HepG2 (cell line): ENCODE measurements at regions not wholly inside any gene's neighbourhood (a gene's known extent, or its start where the extent isn't known, plus 50 kb on each side); places are given as distances from the start of the nearest gene placed in this dataset.

Source experiments
- ARNT2 ChIP-seq: sonication (generic); formaldehyde crosslinking; IDR thresholded peaks from 2 replicates; pipeline ENCODE4 v1.8.0; 2022; ENCODE audit warnings: mild to moderate bottlenecking, low read depth, missing genetic modification reagents, moderate library complexity
- CEBPB ChIP-seq: IDR thresholded peaks from 2 replicates; pipeline ENCODE4 v1.6.1; 2011; ENCODE audit warnings: low read depth, low read length, improper control_type of control experiment, borderline replicate concordance
- HNRNPH1 ChIP-seq: fragments of 200-400 bp; formaldehyde crosslinking; optimal IDR thresholded peaks from 2 replicates; pipeline ENCODE3; 2017; ENCODE audit warnings: mild to moderate bottlenecking, low read depth, low read length
- MAZ ChIP-seq, 2 experiments: sonication (generic) in 1 of 2; formaldehyde crosslinking in 1 of 2; IDR thresholded peaks; 2 replicates each; pipeline versions ENCODE4 v1.5.0 to v1.6.1; 2012 to 2020; ENCODE audit warnings: low read depth in 2 of 2, mild to moderate bottlenecking in 2 of 2, borderline replicate concordance in 1 of 2, improper control_type of control experiment in 1 of 2, low read length in 1 of 2, missing genetic modification reagents in 1 of 2, moderate library complexity in 1 of 2
- NCOA1 ChIP-seq: sonication (generic); formaldehyde crosslinking; IDR thresholded peaks from 2 replicates; pipeline ENCODE4 v1.9.0; 2021; ENCODE audit warnings: missing genetic modification reagents
- PAXIP1 ChIP-seq: sonication (generic); formaldehyde crosslinking; conservative IDR thresholded peaks from 2 replicates; pipeline ENCODE4 v1.4.0; 2020; ENCODE audit warnings: mild to moderate bottlenecking, missing genetic modification reagents, moderate library complexity
- TBX2 ChIP-seq: sonication (generic); formaldehyde crosslinking; IDR thresholded peaks from 2 replicates; pipeline ENCODE4 v1.5.0; 2020; ENCODE audit warnings: missing genetic modification reagents, mild to moderate bottlenecking, borderline replicate concordance
- TCF7L2 ChIP-seq: IDR thresholded peaks from 2 replicates; pipeline ENCODE4 v1.6.1; 2011; ENCODE audit warnings: mild to moderate bottlenecking, low read depth, low read length, moderate library complexity
- ZBTB44 ChIP-seq: sonication (generic); formaldehyde crosslinking; IDR thresholded peaks from 2 replicates; pipeline ENCODE4 v1.4.0; 2020; ENCODE audit warnings: missing genetic modification reagents
- ZNF142 ChIP-seq: sonication (generic); formaldehyde crosslinking; IDR thresholded peaks from 2 replicates; pipeline ENCODE4 v1.4.0; 2020; ENCODE audit warnings: missing genetic modification reagents
- ZNF263 ChIP-seq: sonication (generic); formaldehyde crosslinking; IDR thresholded peaks from 2 replicates; pipeline ENCODE4 v1.4.0; 2020; ENCODE audit warnings: missing genetic modification reagents
- ZNF460 ChIP-seq: sonication (generic); formaldehyde crosslinking; IDR thresholded peaks from 2 replicates; pipeline ENCODE4 v1.5.1; 2020; ENCODE audit warnings: missing genetic modification reagents, mild to moderate bottlenecking, borderline replicate concordance
- ZNF567 ChIP-seq: sonication (generic); formaldehyde crosslinking; IDR thresholded peaks from 2 replicates; pipeline ENCODE4 v1.8.1; 2023; ENCODE audit warnings: mild to moderate bottlenecking, missing genetic modification reagents, borderline replicate concordance
- ZNF619 ChIP-seq: sonication (generic); formaldehyde crosslinking; IDR thresholded peaks from 2 replicates; pipeline ENCODE4 v1.4.0; 2020; ENCODE audit warnings: mild to moderate bottlenecking, missing genetic modification reagents
- ZNF768 ChIP-seq: sonication (generic); formaldehyde crosslinking; IDR thresholded peaks from 2 replicates; pipeline ENCODE4 v1.4.0; 2020; ENCODE audit warnings: missing genetic modification reagents
- ZNF784 ChIP-seq: sonication (generic); formaldehyde crosslinking; IDR thresholded peaks from 2 replicates; pipeline ENCODE4 v1.5.1; 2020; ENCODE audit warnings: missing genetic modification reagents, mild to moderate bottlenecking, borderline replicate concordance
- ZNF883 ChIP-seq: sonication (generic); formaldehyde crosslinking; IDR thresholded peaks from 2 replicates; pipeline ENCODE4 v1.5.1; 2020; ENCODE audit warnings: mild to moderate bottlenecking, missing genetic modification reagents; ENCODE audit errors: not compliant biosample characterization

- TF ChIP-seq ZNF142 (no peak), ZNF567 (CRISPR knock-in tag) (no peak), ZNF619 (CRISPR knock-in tag) (no peak), ZNF768 (CRISPR knock-in tag) (no peak), TCF7L2 (no peak), PAXIP1 (CRISPR knock-in tag) (peak; percentile 60), CEBPB (no peak), ZNF263 (CRISPR knock-in tag) (no peak), ZNF784 (CRISPR knock-in tag) (no peak), HNRNPH1 (no peak), ZBTB44 (no peak), ZNF460 (CRISPR knock-in tag) (no peak), ZNF883 (no peak), TBX2 (CRISPR knock-in tag) (peak; percentile 56), NCOA1 (no peak), MAZ (IDR thresholded peaks at IDR 0.05; ENCODE audit: borderline replicate concordance, low read depth, low read length) (no peak), MAZ (CRISPR knock-in tag; IDR thresholded peaks at IDR 0.05; ENCODE audit: low read depth) (no peak), ARNT2 (CRISPR knock-in tag) (no peak)
Observed at GRCh38 chr9:106400950-106401349, 462.0 kb upstream of the ZNF462 start (continued).
